ENCODE measurements at regions not wholly inside any gene's neighbourhood (a gene's known extent, or its start where the extent isn't known, plus 50 kb on each side); places are given as distances from the start of the nearest gene placed in this dataset.

- in situ Hi-C loops (cut with MboI; ENCODE audit: low sequenced_read_pairs), result no loop called here
Observed at GRCh38 chr3:168506589-168506988, 410.9 kb upstream of the GOLIM4 start.

More at GRCh38 chr3:168506589-168506988, 410.9 kb upstream of the GOLIM4 start:
- Histone ChIP-seq H3K9me3 (ENCODE audit: control insufficient read depth, insufficient read depth, low read length) (no peaks in the 10 kb centered on the region), H3K56ac (ENCODE audit: extremely low read depth, insufficient read depth, low read length) (no peak overlapping the region), H3K9ac (ENCODE audit: low read depth, low read length) (no peak overlapping the region), H2BK20ac (ENCODE audit: low read depth, low read length) (no peak overlapping the region), H3K4me2 (ENCODE audit: low read depth, low read length) (no peak overlapping the region), H3K14ac (replicated peaks; ENCODE audit: low read depth, low read length) (no peak overlapping the region), H3K27ac (ENCODE audit: insufficient read depth, low read length) (no peak overlapping the region), H3K4me1 (ENCODE audit: control insufficient read depth, insufficient read depth, low read length) (no peaks in the 10 kb centered on the region), H2AK9ac (replicated peaks; ENCODE audit: low read depth, low read length, poor library complexity) (no peak overlapping the region), H3K27me3 (ENCODE audit: control insufficient read depth, insufficient read depth, low read length) (no peaks in the 10 kb centered on the region), H2AK5ac (ENCODE audit: low read depth, low read length) (no peak overlapping the region), H2AFZ (replicated peaks; ENCODE audit: low read length, poor library complexity) (no peak overlapping the region), H2BK120ac (ENCODE audit: low read depth, low read length) (no peak overlapping the region), H3K4me3 (ENCODE audit: insufficient read depth, low read depth, low read length) (no peak overlapping the region), H4K8ac (ENCODE audit: low read depth in 2 of 2, low read length in 2 of 2) (no peak overlapping the region), H4K91ac (ENCODE audit: insufficient read depth, low read depth, low read length) (no peak overlapping the region), H2BK5ac (ENCODE audit: low read depth, low read length, poor library complexity, severe bottlenecking) (no peak overlapping the region), H3K18ac (ENCODE audit: low read depth, low read length) (no peak overlapping the region), H4K20me1 (ENCODE audit: insufficient read depth, low read length) (no peaks in the 10 kb centered on the region), H3K36me3 (ENCODE audit: control insufficient read depth, insufficient read depth, low read length) (no peaks in the 10 kb centered on the region), H3K9me1 (ENCODE audit: insufficient read depth, low read length) (no peaks in the 10 kb centered on the region), H3K4ac (ENCODE audit: low read depth, low read length) (no peak overlapping the region), H4K5ac (ENCODE audit: low read depth, low read length) (no peak overlapping the region), H2BK15ac (ENCODE audit: low read depth, low read length) (no peak overlapping the region), H3K79me1 (ENCODE audit: low read depth in 1 of 2, low read length in 2 of 2) (no peaks in the 10 kb centered on the region), H3K23ac (ENCODE audit: low read depth, low read length) (no peak overlapping the region)
- no peak for TF ChIP-seq FOS (IDR thresholded peaks at IDR 0.05; ENCODE audit: low read depth, low read length)
- no peak for TF ChIP-seq CTCF (conservative IDR thresholded peaks at IDR 0.05; ENCODE audit: low read depth, low read length)
- TF ChIP-seq RFX5 (IDR thresholded peaks at IDR 0.05; ENCODE audit: low read depth, low read length), result no peak
- no peak for TF ChIP-seq NFE2L2 (IDR thresholded peaks at IDR 0.05; ENCODE audit: low read depth, low read length)
- TF ChIP-seq BHLHE40 (IDR thresholded peaks at IDR 0.05; ENCODE audit: low read depth, low read length), result no peak
- no peak for TF ChIP-seq POLR2A (IDR thresholded peaks at IDR 0.05; ENCODE audit: low read depth, low read length)
- no peak for TF ChIP-seq USF2 (IDR thresholded peaks at IDR 0.05; ENCODE audit: low read depth, low read length)
- TF ChIP-seq RAD21 (IDR thresholded peaks at IDR 0.05; ENCODE audit: low read length), result no peak
- no peak for TF ChIP-seq CHD1 (IDR thresholded peaks at IDR 0.05; ENCODE audit: low read depth, low read length)
- no peak for TF ChIP-seq MAZ (IDR thresholded peaks at IDR 0.05; ENCODE audit: borderline replicate concordance, low read depth, low read length)
- TF ChIP-seq MAFK (IDR thresholded peaks at IDR 0.05; ENCODE audit: low read depth, low read length), result no peak
- no peak for TF ChIP-seq ELK1 (IDR thresholded peaks at IDR 0.05; ENCODE audit: borderline replicate concordance, low read depth, low read length)
- no peak for TF ChIP-seq SMC3 (IDR thresholded peaks at IDR 0.05; ENCODE audit: low read depth, low read length)
- TF ChIP-seq RCOR1 (IDR thresholded peaks at IDR 0.05; ENCODE audit: insufficient replicate concordance, low read length), result no peak
- no peak for TF ChIP-seq CEBPB (IDR thresholded peaks at IDR 0.05; ENCODE audit: low read depth, low read length)
- no peak for TF ChIP-seq MXI1 (IDR thresholded peaks at IDR 0.05; ENCODE audit: borderline replicate concordance, low read depth, low read length)
- CTCF ChIA-PET, result interaction anchor here (1.9 kb wide), 1 partner anchor 341 kb away, joined by 8 read pairs; no protein-coding TSS in a partner anchor
- DNase-seq (no peak), ATAC-seq (ENCODE audit: low read depth) (no peak)
- no CpG with 5 or more reads among the region's 1 CpG for WGBS, 2 experiments (ENCODE audit: extremely low coverage in 2 of 2, insufficient read length in 1 of 2)
- intact Hi-C loops (cut with micrococcal nuclease) (no loop called here), dilution Hi-C loops (cut with HindIII; ENCODE audit: low sequenced_read_pairs, unreplicated experiment) (no loop called here)
- BruUV-seq (replicated peaks), result no TSS peak
- POLR2A ChIA-PET (ENCODE audit: unreplicated experiment), result no interaction called here
